ENCODE measurements at regions not wholly inside any gene's neighbourhood (a gene's known extent, or its start where the extent isn't known, plus 50 kb on each side); places are given as distances from the start of the nearest gene placed in this dataset.

DNA sequence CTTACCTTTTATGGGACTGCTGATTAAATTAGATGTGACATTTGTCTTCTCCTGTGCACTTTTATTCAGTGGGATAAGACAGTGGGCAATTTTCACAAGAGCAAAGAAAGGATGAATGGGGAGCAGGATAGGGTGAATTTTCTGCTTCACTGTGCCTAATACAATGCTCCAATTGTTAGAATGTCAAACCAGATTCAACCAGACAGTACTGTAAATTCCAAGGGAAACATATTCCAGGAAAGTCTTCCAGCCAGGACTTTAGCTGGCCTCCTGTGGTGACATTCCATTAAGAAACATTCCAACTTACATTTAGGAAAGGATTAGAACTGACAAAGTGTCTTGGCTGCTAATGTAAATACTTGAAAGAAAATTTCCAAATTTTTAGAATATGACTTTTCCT, 100.1 kb upstream of the PROK2 start:
- DNase-seq, result no peak

DNA sequence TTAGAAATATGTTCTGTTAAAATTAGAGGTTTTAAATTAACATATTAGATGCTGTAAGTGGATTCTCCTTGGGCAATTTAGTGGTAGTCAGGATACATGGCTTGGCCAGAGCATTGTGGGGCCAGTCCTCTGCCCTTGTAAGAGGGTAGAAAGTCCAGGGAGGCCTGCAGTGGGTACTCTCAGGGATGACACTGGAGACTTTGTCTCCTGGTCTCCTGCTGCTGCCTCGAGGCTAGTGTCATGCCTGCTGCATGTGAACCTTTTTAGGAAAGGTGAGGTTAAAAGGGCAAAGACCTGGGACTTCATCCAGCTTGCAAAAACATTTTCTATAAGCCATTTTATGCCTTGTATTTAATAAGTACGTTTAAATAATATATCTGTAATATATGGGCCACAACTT, 96.8 kb upstream of the PROK2 start:
- no peak for DNase-seq

DNA sequence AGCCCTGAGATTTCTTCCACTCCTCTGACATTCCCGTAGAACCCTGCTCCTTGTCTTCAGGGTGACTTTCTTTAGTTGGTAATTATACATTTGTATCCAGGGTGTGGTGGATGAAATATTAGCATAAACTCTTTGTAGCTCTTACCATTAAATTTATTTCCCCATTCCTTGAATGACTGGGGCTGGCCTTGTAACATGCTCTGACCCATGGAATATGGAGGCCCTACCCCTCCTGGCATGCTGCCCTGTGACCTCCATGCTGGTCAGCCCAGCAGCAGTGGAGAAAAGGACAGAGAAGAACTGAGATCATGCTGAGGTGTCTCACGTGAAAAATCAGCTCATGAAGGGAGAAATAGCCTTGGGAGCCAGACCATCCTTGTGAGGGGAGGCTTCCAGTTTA, 96.1 kb upstream of the PROK2 start:
- DNase-seq, result no peak

DNA sequence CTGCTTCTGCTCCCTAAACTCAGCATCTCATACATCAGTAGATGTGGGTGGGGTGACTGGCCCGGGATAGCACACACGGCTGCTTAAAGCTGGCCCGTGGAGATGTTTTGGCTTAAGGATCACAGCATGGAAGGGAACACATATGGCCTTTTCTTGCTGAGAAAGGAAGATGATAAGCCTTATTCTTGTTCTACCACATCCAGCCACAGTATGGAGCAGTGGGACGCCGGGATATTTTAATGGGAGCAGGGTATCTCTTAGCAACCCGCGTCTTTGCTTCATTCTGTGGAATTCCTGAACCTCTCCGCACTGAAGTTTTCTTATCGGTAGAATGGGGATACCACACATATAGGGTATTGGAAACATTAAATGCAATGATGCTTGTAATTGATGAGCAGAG, 94.1 kb upstream of the PROK2 start:
- DNase-seq, result no peak

DNA sequence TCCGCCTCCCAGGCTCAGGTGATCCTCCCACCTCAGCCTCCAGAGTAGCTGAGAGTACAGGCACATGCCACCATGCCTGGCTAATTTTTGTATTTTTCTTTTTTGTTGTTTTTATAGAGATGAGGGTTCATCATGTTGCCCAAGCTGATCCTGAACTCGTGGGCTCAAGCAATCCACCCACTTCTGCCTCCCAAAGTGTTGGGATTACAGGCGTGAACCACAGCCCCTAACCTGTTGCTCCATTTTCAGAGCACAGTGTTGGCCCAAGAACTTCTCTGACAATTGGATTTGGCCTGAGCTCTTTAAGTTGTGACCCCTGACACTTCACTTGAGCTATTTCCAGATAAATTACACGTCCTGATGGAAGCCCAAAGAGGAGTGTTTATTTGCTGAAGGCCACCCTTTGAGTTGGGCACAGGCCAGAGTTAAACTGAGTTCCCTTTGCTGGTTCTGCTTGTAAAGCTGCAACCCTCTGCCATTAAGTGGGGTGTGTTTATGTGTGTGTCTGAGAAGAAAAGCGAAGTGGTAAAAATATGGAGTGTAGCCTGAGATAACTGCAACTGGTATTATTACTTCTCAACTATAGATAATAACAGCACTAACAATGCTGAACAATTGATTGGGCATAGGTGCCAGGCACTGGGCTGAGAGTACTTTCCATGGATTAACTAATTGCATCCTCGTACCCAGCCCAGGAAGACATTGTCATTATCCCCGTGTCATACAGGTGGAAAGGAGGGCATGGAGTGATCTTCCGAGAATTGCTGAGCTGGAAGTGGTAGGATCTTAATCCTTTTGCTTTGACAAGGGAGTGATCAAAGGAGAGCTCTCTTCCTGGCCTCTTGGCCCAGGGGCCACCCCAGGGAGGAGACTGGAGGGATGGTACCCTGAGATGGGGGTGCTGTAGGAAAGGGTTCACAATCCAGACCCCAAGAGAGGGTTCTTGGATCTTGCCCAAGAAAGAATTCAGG, 91.5 kb upstream of the PROK2 start:
- no peak for DNase-seq

DNA sequence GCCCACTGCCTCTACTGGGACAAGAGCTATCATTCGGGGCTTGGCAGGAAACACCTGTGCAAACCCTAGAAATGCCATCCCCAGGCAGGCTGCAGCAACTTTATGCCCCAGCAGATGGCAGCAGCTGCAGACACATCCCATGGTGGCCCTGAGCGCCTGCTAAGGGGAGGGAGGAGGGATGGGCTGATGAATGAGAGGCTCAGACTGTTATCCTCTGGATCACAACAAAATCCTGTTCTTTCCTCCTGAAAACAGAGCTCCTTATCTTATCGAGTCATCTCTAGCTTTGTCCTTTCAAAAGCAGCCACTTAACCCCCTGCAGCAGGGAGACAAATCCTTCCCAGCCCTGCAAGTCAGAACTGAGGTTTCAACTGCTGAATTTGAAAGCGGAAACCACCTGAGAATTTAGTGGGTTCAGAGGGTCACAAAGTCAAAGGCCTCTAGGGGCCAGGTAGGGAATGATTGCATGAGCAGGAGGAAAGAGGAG, 90.6 kb upstream of the PROK2 start:
- peak; percentile 58 for DNase-seq

DNA sequence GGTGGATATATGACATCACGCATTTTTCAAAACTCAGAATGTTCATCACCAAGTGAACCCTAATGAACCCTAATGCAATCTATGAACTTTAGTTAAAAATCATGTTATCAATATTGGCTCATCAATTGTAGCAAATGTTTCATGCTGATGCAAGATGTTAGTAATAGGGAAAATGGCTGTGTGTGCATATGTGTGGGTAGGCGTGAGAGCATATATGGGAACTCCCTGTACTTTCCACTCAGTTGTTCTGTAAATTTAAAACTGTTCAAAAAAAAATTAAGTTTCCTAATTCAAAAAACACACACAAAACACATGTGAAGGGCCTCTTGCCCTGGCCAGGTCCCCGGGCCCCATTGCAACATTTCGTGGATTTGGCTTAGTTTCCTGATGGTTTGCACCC, 89.7 kb upstream of the PROK2 start:
- DNase-seq, result no peak

DNA sequence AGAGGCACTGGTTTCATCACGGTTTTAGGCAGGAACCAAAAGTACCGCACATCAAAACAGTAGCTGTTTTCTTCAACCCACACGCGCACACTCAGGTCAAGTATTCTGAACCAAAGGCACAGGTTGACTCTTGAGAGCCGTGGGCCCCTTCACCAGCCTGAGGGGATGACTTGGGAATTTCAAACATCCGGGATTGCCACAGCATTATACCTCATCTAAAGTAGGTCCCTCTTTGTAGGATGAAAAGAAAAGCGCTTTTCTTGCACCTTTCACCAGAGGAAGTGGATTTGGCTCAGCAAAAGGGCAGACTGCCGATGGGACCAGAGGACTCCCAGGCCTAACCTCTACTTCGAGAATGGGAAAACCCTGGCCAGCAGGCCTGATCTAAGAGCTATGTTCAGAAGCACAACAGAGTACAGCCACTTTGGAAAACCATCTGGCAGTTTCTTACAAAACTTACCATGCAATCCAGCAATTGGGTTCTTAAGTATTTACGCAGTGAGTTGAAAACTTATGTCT, 88.2 kb upstream of the PROK2 start:
- DNase-seq, result no peak

DNA sequence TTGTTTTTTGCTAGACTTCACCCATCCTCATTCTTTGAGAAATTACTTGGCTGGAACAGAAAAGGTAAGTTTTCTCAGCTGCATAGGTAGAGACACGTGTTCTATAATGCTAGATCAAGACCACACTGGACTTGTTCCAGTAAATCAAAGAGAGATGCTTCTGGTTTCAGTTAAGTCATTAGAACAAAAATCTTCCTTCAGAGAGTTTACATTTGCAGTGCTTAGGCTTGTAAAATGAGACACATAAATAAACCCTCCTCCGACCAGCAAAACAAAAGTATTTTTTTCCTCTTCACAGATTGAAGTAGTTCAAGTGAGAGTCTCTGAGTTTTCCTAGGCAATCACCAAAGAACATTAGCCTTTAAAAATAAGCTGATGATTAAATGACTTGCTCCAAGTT, 87.3 kb upstream of the PROK2 start:
- DNase-seq, result no peak

DNA sequence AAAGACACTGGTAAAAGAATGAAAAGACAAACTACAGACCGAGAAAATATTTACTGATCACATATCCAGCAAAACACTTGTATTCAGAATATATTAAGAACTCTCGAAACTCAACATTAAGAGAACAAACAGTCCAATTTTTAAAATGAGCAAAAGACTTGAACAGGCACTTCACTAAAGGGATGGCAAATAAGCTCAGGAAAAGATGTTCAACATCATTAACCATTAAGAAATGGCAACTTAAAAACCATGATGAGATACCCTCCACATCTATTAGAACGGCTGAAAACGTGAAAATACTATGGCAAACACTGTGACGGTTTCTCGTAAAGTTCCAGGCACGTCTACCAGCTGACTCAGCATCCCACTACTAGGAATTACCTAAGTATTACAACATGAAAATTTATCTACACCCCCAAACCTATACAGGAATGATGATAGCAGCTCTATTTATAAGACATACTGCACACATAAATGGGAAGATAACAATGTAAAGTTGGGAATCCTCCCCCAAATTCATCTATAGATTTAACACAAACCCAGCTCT, 86.1 kb upstream of the PROK2 start:
- DNase-seq, result no peak

DNA sequence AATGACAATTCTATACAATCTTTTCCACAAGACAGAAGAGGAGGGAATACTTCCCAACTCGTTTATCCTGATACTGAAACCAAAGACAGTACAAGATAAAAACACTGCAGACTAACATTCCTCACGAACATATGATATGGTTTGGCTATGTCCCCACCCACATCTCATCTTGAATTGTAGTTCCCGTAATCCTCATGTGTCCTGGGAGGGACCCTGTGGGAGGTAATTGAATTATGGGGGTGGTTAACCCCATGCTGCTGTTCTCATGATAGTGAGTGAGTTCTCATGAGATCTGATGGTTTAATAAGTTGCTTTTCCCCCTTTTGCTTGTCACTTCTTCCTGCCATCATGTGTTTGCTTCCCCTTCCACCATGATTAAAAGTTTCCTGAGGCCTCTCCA, 83.9 kb upstream of the PROK2 start:
- DNase-seq, result no peak

DNA sequence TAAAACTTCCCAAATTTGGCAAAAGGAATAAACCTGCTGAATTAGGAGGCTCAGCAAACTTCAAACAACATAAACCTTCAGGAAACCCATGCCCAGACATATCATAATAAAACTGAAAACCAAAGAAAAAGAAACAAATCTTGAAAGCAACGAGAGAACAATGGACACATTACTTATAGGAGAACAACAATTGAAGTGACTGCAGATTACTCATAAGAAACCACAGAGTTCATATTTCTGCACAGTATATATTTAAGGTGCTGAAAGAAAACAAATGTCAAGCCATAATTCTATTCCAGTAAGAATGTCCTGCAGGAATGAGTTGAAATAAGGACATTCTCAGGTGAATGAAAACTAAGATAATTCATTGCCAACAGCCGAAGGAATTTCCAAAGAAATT, 80.8 kb upstream of the PROK2 start:
- no peak for DNase-seq

DNA sequence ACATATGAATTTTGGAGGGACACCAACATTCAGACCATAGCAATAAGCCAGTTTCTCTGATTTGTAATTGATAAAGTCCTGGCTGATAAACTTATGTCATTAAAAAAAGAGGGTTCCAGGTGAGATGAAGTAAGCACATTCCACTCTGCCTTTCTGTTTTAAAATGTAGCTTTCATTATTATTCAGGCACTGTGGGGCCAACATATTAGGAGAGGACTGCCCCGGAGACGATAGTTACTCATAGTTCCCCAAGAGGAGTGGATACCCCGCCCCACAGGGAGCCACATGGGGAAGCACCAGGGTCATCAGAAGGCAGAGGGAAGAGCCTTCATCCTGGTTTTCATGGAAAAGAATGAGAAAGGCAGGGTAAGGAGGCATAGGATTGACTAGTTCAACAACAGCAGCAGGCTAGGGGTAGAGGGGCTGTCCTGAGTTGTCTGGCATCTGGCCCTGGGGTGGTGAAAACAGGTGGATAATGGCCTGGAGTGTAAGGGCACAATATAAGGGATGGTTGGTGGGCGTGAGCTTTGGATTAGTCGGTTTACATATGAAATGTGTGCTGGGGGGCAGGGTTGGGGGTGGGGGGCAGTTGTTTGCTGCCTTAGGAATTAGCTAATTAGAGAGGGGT, 78.7 kb upstream of the PROK2 start:
- peak; percentile 46 for DNase-seq

DNA sequence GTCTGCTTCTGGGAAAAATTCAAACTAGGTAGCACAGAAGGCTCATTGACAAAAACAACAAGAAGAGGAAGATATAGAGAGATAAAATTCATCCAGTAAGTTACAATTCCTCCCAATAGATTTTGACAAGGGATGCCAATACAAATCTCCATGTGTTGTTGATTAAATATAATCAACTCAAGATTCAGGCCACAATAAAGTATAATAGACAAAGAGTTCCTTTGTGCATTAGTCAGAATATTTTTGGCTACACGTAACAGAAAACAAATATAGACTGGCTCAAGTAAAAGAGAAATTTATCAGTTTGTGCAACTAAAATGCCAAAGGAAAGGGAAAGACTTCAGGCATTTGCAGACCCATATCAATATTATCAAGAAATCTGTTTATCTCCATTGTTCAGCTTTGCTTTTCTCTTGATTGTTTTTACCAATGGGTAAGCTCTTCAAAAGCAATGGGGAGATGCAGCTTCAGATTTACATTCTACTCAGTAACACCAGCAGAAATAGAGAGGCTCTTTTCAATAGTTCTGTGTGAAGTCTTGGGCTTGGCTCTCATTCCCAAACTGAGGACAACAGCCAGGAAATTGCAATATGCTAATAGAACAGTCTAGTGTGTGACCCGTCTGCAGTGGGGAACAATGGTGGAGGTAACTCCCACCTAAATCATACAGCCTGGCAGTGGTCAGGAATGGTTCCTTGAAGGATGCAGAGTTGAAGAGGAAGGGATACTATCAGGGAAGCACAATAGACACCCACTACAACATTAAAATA, 77.6 kb upstream of the PROK2 start:
- DNase-seq, result no peak

DNA sequence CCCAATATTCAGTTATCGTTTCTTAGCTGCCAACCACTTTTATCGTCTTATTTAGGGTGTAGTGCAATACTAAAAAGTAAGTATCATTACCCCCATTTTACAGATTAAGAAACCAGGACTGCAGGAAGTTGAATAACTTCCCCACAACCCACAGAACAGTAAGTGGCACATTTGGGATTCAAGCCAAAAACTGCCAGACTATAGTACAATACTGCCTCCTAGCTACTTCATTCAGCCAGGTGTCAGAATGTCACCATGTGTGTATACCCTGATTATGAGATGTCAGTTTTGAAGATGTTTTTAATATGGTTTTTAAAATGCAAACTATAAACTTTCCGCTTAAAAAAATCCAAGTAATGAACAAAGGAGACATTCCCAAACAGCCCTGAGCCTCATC, 74.2 kb upstream of the PROK2 start:
- peak; percentile 5 for DNase-seq

DNA sequence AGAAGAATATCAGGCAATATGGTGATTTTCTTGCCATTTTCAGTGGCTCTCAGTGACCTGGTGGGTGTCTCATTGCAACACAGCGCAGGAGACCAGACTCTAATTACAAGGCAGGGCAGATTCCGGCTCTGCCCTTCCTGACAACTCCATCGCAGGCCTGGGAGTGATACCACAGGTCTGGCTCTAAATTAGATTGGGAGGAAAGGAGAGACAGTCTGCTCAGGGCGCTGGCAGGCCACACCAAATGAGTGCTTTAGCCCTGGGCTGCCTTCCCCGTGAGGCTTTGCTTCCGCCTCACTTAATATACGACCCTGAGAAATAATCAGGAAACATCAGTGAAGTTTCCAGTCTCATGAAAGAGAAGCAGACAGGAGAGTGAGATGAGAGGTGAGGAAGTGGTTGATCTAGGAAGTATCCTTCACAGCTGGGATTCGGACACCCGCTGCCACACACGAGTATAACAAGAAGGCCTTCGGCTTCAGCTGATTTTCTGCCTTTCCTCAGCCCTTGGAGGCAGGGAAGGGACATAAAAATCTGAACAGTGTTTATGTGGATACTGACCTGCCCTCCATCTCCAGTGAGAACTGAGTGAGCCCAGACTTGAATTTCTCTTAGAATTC, 73.7 kb upstream of the PROK2 start:
- no peak for DNase-seq

DNA sequence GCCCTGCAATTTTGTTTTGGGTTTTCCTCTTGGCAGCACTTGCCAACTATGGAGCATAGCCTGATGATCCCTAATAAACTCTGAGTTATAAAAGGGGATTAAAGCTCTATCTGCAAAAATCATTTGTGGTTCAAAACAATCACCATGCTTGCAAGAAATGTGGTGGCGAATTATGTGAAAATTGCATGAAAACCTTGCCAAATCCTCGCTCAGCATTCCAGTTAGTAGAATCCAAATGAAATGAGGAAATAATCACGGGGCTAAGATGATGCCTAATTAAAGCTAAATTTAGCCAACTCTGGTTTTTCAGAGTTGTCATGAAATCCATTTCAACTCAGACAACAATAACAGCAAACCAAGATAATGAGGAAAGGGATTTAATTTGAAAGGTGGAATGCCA, 73.0 kb upstream of the PROK2 start:
- DNase-seq, result no peak

DNA sequence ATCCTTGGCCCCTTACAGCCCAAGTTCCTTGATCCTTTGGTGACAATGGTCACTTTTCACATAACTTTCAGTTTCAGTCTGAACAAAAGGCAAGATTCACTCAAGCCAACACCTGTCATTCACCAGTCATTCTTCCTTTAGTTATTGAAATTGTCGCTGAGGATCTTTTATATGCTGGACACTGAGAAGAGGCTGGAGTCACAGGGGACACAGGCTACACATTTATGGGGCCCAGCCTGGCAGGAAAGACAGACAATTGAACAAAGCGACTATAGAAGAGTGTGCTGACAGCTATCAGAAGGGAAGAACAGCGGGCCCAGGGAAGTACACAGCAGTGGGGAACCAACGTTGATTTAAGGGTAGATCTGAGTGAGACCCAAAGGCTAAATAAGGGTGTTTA, 69.8 kb upstream of the PROK2 start:
- DNase-seq, result no peak

DNA sequence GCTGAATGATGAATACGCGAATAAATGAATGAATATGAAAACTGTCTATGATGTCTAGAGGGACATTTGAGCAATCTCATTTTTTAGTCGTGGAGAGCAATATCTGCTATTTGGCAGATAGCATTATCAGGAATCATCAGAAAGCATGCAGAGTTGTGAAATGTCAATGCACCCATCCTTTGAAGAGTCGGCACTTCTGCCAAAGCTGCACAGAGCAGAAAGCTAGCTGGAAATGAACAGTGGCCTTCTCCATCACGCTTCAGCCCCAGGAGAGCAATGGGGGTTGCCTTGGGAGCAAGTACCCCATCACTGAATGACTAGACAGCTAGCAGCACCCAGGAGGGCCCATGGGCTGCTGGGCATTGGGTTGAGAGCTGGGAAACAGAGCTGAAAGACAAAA, 69.1 kb upstream of the PROK2 start:
- DNase-seq, result no peak

DNA sequence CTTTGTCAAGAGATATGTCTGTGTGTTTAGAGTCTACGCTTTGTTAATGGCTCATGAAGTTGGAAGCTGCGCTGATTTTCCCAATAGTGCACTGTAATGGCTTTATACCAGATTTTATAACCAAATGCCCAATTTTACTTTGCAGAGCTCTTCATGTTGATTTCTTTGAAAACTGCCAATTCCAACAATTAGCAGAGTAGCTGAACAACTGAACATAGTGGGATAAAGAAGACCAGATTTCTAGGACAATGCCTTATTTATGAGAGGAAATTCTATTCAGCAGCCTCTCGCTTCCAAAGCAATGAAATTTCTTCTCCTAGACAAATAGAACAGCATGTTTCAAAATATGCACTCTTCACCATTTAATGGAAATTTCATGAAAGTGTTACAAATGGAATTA, 66.9 kb upstream of the PROK2 start:
- DNase-seq, result no peak

DNA sequence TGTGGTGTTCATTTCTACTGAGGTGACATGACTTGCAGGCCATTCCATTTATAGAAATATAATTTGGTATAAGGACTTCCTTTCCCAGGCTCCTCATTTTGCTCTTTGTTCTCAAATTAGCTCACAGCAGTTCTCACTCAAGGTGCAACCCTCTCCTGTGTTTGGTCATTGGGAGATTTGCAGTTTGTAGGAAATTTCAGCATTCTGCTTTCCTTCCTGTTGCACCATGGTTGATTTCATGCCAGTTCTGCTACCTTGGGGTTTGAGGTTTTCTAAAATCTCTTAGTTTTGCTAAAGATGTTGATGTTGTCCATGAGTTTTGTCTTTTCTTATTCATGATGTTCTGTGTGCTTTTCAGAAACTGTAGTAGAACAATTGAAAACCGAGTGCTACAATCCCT, 65.7 kb upstream of the PROK2 start:
- no peak for DNase-seq

DNA sequence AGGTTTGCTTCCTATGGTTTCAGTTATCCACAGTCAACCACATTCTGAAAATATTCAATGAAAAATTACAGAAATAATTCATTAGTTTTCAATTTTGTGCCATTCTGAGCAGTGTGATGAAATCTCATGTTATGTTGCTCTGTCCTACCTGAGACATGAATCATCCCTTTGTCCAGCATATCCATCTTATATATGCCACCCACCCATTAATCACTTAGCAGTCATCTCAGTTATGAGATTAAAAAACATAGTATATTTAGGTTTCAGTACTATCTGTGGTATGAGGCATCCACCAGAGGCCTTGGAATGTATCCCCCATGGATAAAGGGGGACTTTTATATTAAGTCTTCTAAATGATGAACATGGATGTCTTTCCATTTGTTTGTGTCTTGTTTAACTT, 64.7 kb upstream of the PROK2 start:
- DNase-seq, result no peak

DNA sequence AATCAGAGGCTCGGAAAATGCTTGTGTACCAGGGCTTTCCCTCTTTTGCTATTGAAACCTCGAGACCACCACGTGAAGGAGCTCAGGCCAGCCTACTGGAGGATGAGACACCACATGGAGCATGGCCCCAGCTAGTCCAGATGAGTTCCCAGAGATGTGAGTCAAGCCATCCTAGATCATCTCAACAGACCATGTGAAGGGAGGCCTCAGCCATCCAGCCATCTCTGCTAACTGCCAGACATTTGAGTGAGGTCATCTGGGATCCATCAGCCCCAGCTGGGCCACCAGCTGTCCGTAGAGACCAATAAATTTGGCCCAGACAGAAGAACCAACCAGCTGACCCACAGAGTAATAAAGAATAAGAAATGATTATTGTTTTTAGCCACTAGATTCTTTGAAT, 62.8 kb upstream of the PROK2 start:
- DNase-seq, result no peak
